ENCODE measurements at regions not wholly inside any gene's neighbourhood (a gene's known extent, or its start where the extent isn't known, plus 50 kb on each side); places are given as distances from the start of the nearest gene placed in this dataset.

GRCh38 chr15:53454535-53454842, 305.0 kb downstream of the WDR72 start:
- TF ChIP-seq CTCF (IDR thresholded peaks at IDR 0.05) (no peak), POLR2A (IDR thresholded peaks at IDR 0.05) (no peak), EP300 (IDR thresholded peaks at IDR 0.05) (no peak)
